ENCODE measurements at regions not wholly inside any gene's neighbourhood (a gene's known extent, or its start where the extent isn't known, plus 50 kb on each side); places are given as distances from the start of the nearest gene placed in this dataset.

DNA sequence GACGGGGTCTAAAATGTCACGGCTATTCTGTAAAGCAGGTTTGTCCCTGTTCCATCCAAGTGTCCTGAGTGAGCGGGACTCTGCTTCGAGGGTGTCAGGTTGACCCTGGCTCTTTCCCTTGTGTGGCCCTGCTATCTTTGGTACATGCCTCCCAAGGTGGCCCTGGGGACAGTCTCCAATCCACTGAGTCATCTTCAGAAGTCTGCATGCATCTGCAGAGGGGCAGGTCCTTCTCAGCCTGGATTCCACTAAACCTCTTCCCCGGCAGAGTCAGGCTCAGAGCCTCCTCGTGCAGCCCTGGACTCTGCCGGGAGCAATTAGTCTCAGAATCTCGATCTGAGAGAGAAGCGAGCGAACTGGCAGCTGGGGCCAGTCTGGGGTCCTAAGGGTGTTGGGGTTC lies 50.1 kb upstream of the KCNJ15 start:
- Mint-ChIP-seq H3K36me3 (ENCODE audit: insufficient read depth, unreplicated experiment) (no peaks in the 10 kb centered on the region), H3K27me3 (ENCODE audit: insufficient read depth, unreplicated experiment) (peaks cover 15% of the 10 kb centered on the region), H3K9me3 (ENCODE audit: unreplicated experiment) (peaks cover 7% of the 10 kb centered on the region), H3K4me1 (ENCODE audit: insufficient read depth, unreplicated experiment) (no peaks in the 10 kb centered on the region), H3K27ac (ENCODE audit: low read depth, unreplicated experiment) (no peak overlapping the region), H3K4me3 (ENCODE audit: unreplicated experiment) (no peak overlapping the region)
- intact Hi-C loops (cut with micrococcal nuclease), result loop anchor here (1.0 kb wide), 1 partner anchor 26 kb away; no protein-coding TSS in a partner anchor
- ChIA-PET CTCF (interaction anchor here (0.6 to 2.1 kb wide), 5 partner anchors 12 to 495 kb away, joined by 3 to 7 read pairs (median 4); no protein-coding TSS in a partner anchor), POLR2A (no interaction called here)
- TF ChIP-seq, protein P1, sequence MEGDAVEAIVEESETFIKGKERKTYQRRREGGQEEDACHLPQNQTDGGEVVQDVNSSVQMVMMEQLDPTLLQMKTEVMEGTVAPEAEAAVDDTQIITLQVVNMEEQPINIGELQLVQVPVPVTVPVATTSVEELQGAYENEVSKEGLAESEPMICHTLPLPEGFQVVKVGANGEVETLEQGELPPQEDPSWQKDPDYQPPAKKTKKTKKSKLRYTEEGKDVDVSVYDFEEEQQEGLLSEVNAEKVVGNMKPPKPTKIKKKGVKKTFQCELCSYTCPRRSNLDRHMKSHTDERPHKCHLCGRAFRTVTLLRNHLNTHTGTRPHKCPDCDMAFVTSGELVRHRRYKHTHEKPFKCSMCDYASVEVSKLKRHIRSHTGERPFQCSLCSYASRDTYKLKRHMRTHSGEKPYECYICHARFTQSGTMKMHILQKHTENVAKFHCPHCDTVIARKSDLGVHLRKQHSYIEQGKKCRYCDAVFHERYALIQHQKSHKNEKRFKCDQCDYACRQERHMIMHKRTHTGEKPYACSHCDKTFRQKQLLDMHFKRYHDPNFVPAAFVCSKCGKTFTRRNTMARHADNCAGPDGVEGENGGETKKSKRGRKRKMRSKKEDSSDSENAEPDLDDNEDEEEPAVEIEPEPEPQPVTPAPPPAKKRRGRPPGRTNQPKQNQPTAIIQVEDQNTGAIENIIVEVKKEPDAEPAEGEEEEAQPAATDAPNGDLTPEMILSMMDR (IDR thresholded peaks at IDR 0.05; ENCODE audit: unreplicated experiment), result no peak
- DNase-seq (ENCODE audit: unreplicated experiment), result no peak
- BruUV-seq (replicated peaks), result no TSS peak
